ENCODE measurements at regions not wholly inside any gene's neighbourhood (a gene's known extent, or its start where the extent isn't known, plus 50 kb on each side); places are given as distances from the start of the nearest gene placed in this dataset.

GRCh38 chr6:147712841-147713240, 204.4 kb downstream of the SAMD5 start:
- DNase-seq (ENCODE audit: low read depth) = no peak

GRCh38 chr6:147715035-147715434, 206.5 kb downstream of the SAMD5 start:
- no peak for DNase-seq (ENCODE audit: low read depth)

GRCh38 chr6:147716434-147716833, 207.9 kb downstream of the SAMD5 start:
- peak; percentile 15 for DNase-seq (ENCODE audit: low read depth)

GRCh38 chr6:147717991-147718390, 209.5 kb downstream of the SAMD5 start:
- no peak for DNase-seq (ENCODE audit: low read depth)

DNA sequence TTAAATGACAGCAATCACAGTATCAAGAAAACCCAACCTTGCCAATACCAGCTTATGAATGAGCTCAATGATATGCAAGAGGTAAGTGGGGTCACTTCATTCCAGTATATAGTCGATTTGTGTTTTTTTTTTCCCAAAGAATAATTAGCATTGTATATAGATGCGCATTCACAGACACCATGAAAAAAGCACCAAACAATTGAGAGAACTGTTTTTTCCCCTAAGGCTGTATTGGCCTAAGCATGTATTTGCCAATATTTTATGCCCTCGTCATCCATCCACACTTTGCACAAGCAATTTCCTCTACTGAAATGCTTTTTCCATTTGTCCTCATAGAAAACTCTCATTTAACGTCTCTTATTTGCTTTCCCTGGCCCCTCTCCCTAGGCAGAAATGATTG, 213.7 kb downstream of the SAMD5 start:
- no peak for DNase-seq (ENCODE audit: low read depth)

- no peak for DNase-seq (ENCODE audit: low read depth)
These were observed 216.0 kb downstream of the SAMD5 start for GRCh38 chr6:147724454-147724853.

DNA sequence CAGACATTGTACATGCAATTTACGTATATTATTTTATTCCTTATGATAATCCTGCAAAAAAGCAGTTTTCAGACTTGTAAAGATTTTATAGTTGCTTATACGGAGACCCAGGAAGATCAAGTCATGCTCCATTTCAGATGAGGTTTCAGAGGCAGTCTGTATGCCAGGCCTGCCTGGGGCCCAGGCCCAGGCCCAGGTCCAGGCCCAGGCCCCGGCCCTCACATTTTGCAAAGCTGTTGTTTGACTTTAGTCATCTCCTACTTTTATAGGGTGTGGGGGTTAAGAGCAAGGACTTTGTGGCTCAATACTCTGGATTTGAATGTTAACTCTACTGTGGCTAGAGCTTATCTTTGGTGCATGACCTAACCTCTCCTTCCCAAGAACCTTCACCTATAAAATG, 217.9 kb downstream of the SAMD5 start:
- DNase-seq (ENCODE audit: low read depth) = no peak

DNA sequence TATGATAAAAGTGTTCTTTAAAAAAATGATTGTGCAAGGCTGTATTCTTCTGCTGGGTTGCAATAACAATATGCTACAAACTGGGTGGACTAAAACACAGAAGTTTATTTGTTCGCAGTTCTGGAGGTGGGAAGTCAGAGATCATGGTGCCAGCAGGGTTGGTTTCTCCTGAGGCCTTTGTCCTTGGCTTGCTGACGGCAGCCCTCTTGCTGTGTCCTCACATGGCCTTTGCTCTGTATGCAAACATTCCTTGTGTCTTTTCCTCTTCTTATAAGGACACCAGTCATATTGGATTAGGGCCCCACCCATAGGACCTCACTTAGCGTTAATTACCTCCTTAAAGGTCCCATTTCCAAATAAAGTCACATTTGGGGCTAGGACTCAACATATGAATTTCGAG, 220.4 kb downstream of the SAMD5 start:
- no peak for DNase-seq (ENCODE audit: low read depth)

DNA sequence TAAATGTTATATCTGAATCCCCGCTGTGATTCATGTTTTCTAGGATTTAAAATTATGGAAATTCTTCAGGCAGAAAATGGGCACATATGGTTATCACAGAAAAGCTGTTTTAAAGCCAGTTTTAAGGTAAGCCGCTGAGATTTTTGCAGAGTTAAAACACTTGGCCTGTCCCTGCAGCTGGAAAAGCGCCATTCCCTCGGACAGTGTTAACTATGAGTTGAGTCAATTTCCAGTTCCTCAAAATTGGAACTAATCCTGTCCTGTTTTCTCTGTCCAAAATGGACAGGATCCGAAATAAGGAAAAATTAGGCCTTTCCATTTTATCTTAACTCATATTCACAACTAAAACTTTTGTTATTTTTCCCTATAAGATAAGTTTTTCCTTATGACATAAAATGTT, 225.2 kb downstream of the SAMD5 start:
- DNase-seq (ENCODE audit: low read depth) = no peak

- DNase-seq (ENCODE audit: low read depth) = no peak
These were observed 225.7 kb downstream of the SAMD5 start for GRCh38 chr6:147734151-147734550.

DNA sequence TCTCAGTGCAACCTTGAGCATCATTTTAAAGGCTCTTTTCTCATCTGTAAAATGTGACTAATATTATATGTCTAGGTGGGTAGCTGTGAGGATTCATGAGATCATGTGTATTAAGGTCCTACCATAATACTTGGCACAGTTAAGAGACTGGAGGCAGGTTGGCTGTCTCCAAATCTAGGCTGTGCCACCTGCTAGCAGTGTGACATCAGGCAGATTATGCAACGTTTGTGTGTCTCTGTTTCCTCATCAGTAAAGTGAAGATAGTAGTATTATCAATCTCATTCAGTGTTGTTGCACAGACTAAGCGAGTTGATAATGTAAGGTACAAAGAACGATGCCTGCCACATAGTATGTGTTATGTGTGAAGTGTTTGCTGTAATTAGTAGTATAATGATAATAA, 227.4 kb downstream of the SAMD5 start:
- DNase-seq (ENCODE audit: low read depth) = no peak

DNA sequence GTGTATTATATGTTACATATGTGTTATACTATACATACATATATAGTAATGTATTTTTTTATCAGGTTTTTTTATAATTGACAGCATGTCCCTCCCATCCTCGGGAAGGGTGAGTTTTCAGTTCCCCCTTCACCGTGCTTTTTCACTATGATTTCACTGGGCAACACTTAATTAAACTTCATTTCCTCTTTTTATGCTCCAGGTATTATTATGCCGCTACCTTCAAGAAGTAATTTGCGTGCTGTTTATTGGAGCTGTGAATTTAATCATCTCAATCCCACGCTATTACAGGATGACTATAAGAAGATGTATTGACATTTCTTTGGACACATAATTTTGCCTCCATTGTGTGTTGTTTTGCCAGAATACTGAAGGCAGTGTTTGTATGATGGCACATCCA, 228.6 kb downstream of the SAMD5 start:
- DNase-seq (ENCODE audit: low read depth) = no peak

DNA sequence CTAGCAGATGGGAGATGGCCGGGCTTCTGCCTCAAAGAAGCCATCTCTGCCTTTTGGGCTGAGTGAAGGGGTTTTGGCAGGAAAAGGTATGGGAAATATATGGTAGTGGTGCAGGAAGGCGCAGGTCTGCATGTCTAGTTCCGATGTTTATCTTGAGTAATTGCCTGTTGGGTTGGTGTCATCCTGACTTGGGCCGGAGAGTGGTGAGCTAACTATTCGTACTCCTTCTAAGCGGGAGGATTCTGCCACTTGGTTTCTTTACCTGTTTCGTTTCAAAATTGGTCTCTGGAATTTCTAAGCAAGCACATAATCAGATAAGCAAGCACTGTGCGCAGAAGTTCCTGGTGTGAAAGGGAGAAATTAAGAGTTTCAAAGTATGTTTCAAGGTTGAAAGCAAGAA, 229.6 kb downstream of the SAMD5 start:
- DNase-seq (ENCODE audit: low read depth) = no peak

- DNase-seq (ENCODE audit: low read depth) = peak; percentile 46
These were observed 230.1 kb downstream of the SAMD5 start for GRCh38 chr6:147738516-147739162.

DNA sequence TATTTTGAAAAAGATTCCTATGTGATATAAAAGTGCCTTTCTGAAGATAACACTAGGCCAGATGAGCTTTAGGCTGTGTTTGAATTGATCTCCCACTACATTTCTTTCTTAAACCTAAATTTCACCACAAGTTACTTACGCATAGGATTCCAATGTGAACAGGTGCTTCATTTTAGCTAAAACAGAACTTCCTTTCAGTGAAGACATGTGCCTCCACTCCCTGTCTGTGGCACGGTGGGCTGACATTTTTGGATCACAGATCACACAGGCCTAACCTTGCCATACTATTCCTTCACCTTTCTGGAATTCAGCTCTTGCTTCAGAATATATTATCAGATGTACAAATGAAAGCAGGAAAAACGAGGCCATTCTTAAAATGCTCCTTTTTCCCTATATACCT, 231.8 kb downstream of the SAMD5 start:
- no peak for DNase-seq (ENCODE audit: low read depth)

GRCh38 chr6:147740916-147741315, 232.4 kb downstream of the SAMD5 start:
- DNase-seq (ENCODE audit: low read depth) = no peak

DNA sequence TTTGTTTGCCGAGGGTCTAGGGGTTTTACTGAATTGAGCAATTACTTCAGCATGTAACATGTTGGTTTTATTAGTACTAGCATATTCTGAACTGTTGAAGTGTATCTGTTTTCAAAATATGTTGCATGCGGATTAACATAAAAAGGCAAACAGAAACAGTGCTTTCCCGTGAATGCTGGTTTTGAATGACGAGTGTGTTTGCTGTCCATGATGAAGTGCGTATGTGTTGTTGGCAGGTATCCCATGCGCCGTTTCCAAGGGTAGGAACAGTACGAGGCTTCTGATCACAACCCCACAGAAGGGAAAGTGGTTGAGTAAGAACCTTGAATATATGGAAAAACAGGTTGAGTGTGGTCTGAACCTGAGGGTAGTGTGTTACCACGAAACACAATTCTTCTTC, 232.9 kb downstream of the SAMD5 start:
- no peak for DNase-seq (ENCODE audit: low read depth)

DNA sequence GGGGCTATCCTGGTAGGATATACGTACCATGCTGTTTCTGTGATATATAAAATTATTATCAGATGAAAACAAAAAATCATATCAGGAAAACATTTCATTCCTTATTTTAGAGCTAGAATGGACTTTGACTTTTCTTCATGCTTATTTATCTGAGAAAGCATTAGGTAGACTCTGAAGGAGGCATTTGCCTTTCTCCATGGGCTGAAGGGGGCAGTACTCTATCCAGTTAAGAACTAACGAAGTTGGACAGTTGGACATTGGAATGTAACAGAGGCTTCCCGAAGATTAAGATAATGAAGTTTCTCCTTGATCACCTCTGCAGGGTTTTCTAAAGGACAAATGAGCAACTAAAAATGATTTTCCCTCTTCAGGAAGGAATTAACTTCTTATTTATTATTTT, 233.9 kb downstream of the SAMD5 start:
- no peak for DNase-seq (ENCODE audit: low read depth)

DNA sequence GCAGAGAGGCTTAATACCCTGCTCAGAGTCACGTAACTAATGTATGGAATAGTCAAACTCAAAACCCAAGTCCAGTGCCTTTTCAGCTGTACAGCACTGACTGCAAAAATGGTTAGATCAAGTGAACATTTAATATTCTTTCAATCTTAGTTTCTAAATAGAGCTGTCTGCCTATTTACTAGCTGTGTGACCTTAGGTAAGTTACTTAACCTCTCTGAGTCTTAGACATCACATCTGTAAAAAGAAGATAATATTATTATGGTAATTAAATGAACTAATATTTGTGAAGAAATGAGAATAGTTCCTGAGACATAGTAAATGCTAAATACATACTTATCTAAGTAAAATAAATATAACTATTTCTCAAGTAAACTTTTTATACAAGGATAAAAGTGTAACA, 235.5 kb downstream of the SAMD5 start:
- DNase-seq (ENCODE audit: low read depth) = no peak

DNA sequence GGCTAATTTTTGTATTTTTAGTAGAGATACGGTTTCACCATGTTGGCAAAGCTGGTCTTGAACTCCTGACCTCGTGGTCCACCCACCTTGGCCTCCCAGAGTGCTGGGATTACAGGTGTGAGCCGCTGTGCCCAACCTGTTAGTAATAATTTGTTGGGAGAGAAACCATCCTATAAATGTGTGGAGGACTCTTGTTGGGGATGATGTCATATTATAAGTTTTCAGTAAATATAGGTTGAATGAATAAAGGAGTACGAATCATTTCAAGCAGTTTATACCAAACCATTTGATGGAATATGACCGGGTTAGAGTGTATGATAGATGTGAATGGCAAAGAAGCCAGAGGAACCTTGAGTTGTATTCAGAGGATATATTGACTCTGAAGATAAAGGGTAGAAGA, 240.8 kb downstream of the SAMD5 start:
- DNase-seq (ENCODE audit: low read depth) = no peak

GRCh38 chr6:147750413-147750812, 241.9 kb downstream of the SAMD5 start:
- no peak for DNase-seq (ENCODE audit: low read depth)

DNA sequence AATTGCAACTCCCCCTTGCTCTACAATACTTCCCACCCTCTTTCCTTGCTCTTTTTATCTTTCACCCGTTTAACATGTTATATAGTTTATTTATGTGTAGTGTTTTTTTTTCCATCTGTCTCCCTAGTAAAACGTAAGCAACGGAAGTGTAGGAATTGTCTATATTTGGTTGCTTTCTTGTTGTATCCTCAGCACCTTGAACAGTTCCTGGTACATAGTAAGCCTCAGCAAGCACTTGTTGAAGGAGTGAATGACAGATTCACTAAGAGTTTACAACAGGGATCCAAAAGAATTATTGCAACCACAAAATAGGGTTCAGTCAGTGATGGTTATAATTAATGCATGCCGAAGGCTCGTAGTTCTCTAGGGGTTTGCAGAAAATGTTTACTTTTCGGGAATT, 242.7 kb downstream of the SAMD5 start:
- DNase-seq (ENCODE audit: low read depth) = no peak

DNA sequence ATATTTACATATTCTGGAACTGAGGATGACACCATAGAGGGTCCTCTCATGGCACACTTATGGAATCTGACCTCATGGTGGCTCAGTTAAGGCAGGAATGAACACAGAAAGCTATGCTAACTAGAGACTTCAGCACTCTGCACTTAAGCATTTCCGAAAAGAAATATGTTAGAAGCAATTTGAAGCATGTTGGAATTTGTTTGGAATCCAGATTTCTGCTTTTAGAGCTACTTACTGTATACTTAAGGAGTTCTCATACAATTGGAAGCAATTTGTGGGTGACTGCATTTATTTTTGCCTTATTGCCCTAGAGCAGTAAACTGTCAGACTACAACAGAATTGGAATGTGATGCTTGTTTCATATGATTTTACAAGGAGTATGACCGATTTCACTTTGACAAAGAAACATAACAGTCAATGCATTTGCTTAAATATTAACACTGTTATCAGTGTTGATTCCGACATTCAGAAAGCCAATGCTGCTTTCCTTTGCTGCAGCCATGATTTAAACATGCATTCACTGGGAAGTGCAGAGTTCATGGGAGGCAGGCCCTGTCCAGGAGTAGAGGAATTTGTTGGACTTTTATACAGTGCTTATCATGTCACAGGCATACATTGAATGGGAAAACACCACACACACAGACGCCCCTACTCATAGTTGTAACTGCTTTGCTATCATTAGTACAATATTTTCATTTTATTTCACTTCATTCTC, 244.4 kb downstream of the SAMD5 start:
- no peak for DNase-seq (ENCODE audit: low read depth)
